ENCODE measurements at regions not wholly inside any gene's neighbourhood (a gene's known extent, or its start where the extent isn't known, plus 50 kb on each side); places are given as distances from the start of the nearest gene placed in this dataset.

GRCh38 chr4:149870008-149870407, 54.4 kb upstream of the IQCM start:
- H3K27me3 ChIP-seq (ENCODE audit: insufficient read depth, low read depth, severe bottlenecking) = no peaks in the 10 kb centered on the region
- no peaks in the 10 kb centered on the region for H3K36me3 ChIP-seq
- no peak overlapping the region for H3K4me3 ChIP-seq (ENCODE audit: low read depth, low read length)
- no peak for TF ChIP-seq CTCF (IDR thresholded peaks at IDR 0.05; ENCODE audit: low read depth, low read length)
- H3K9me3 ChIP-seq (ENCODE audit: severe bottlenecking) = peaks cover 3% of the 10 kb centered on the region
- H3K27ac ChIP-seq = no peak overlapping the region
- DNase-seq = no peak

- no peaks in the 10 kb centered on the region for H3K36me3 ChIP-seq
- DNase-seq = no peak
- H3K4me3 ChIP-seq (ENCODE audit: low read depth, low read length) = no peak overlapping the region
- no peaks in the 10 kb centered on the region for H3K27me3 ChIP-seq (ENCODE audit: insufficient read depth, low read depth, severe bottlenecking)
- no peaks in the 10 kb centered on the region for H3K9me3 ChIP-seq (ENCODE audit: severe bottlenecking)
- TF ChIP-seq CTCF (IDR thresholded peaks at IDR 0.05; ENCODE audit: low read depth, low read length) = no peak
- H3K27ac ChIP-seq = no peak overlapping the region
Observed at GRCh38 chr4:149881744-149882143, 66.1 kb upstream of the IQCM start.

- Histone ChIP-seq H3K27me3 (ENCODE audit: insufficient read depth, low read depth, severe bottlenecking) (no peaks in the 10 kb centered on the region), H3K27ac (no peak overlapping the region), H3K9me3 (ENCODE audit: severe bottlenecking) (no peaks in the 10 kb centered on the region), H3K4me3 (ENCODE audit: low read depth, low read length) (no peak overlapping the region), H3K36me3 (no peaks in the 10 kb centered on the region)
- DNase-seq = no peak
- no peak for TF ChIP-seq CTCF (IDR thresholded peaks at IDR 0.05; ENCODE audit: low read depth, low read length)
Observed at GRCh38 chr4:149882251-149882650, 66.6 kb upstream of the IQCM start.

- Histone ChIP-seq H3K4me3 (ENCODE audit: low read depth, low read length) (no peak overlapping the region), H3K27me3 (ENCODE audit: insufficient read depth, low read depth, severe bottlenecking) (no peaks in the 10 kb centered on the region), H3K27ac (no peak overlapping the region), H3K9me3 (ENCODE audit: severe bottlenecking) (no peaks in the 10 kb centered on the region), H3K36me3 (no peaks in the 10 kb centered on the region)
- no peak for TF ChIP-seq CTCF (IDR thresholded peaks at IDR 0.05; ENCODE audit: low read depth, low read length)
- no peak for DNase-seq
Observed at GRCh38 chr4:149884046-149884445, 68.4 kb upstream of the IQCM start.

GRCh38 chr4:149884529-149885181, 69.0 kb upstream of the IQCM start:
- Histone ChIP-seq H3K27me3 (ENCODE audit: insufficient read depth, low read depth, severe bottlenecking) (no peaks in the 10 kb centered on the region), H3K27ac (no peak overlapping the region), H3K36me3 (no peaks in the 10 kb centered on the region), H3K9me3 (ENCODE audit: severe bottlenecking) (no peaks in the 10 kb centered on the region), H3K4me3 (ENCODE audit: low read depth, low read length) (no peak overlapping the region)
- DNase-seq = no peak
- TF ChIP-seq CTCF (IDR thresholded peaks at IDR 0.05; ENCODE audit: low read depth, low read length) = no peak

GRCh38 chr4:149885896-149886295, 70.3 kb upstream of the IQCM start:
- H3K27ac ChIP-seq = no peak overlapping the region
- H3K27me3 ChIP-seq (ENCODE audit: insufficient read depth, low read depth, severe bottlenecking) = no peaks in the 10 kb centered on the region
- H3K36me3 ChIP-seq = no peaks in the 10 kb centered on the region
- H3K4me3 ChIP-seq (ENCODE audit: low read depth, low read length) = no peak overlapping the region
- no peak for DNase-seq
- TF ChIP-seq CTCF (IDR thresholded peaks at IDR 0.05; ENCODE audit: low read depth, low read length) = no peak
- no peaks in the 10 kb centered on the region for H3K9me3 ChIP-seq (ENCODE audit: severe bottlenecking)

All from WERI-Rb-1 (cell line).